Stomach (tissue), 8 donors: ENCODE measurements at regions not wholly inside any gene's neighbourhood (a gene's known extent, or its start where the extent isn't known, plus 50 kb on each side); places are given as distances from the start of the nearest gene placed in this dataset.
"Not testable (repeated sequence)": the region's sequence is repeated elsewhere in the genome, so short reads cannot be mapped to it uniquely, and the experiment has no call there.

Experiments
- DNase-seq, 2 donors: peaks; one replicate each; pipeline versions ENCODE4 v3.0.0 to v3.0.0-alpha.2; 2013 to 2019
- H3K27ac ChIP-seq, 5 donors: fragments of 200-600 bp in 4 of 5; sonication (generic) in 4 of 5; one replicate each; pipeline ENCODE4 v1.5.1; 2013 to 2019; ENCODE audit warnings: mild to moderate bottlenecking in 1 of 5, moderate library complexity in 1 of 5
- H3K27me3 ChIP-seq, 3 donors: fragments of 200-600 bp; sonication (generic); one replicate each; pipeline ENCODE4 v1.5.1; 2017 to 2019; ENCODE audit warnings: mixed run types in 1 of 3
- H3K36me3 ChIP-seq, 4 donors: fragments of 200-600 bp; sonication (generic); 1 replicate in 3 of 4; 2 replicates in 1 of 4; pipeline ENCODE4 v1.5.1; 2016 to 2019
- H3K4me1 ChIP-seq, 4 donors: fragments of 200-600 bp; sonication (generic); one replicate each; pipeline ENCODE4 v1.5.1; 2016 to 2019
- H3K4me3 ChIP-seq, 4 donors: fragments of 200-600 bp; sonication (generic) in 3 of 4; one replicate each; pipeline ENCODE4 v1.5.1; 2016 to 2019; ENCODE audit warnings: mild to moderate bottlenecking in 1 of 4
- H3K9me3 ChIP-seq, 4 donors: fragments of 200-600 bp; sonication (generic); one replicate each; pipeline ENCODE4 v1.5.1; 2016 to 2019
- CTCF ChIP-seq, 7 experiments: fragments of 450-650 bp in 4 of 7; fragments of 200-600 bp in 3 of 7; sonication (generic) in 3 of 7; IDR thresholded peaks; one replicate each; pipeline ENCODE4 v1.5.1; 2016 to 2019; ENCODE audit warnings: antibody characterized with exemption in 7 of 7, control low read depth in 2 of 7, mild to moderate bottlenecking in 1 of 7
- WGBS, 5 donors: extraction: QIAGEN DNeasy Blood & Tissue Kit in 3 of 5; methylation state at CpG; one replicate each; pipeline versions ENCODE4 v1.1.5 to v1.1.7; 2013 to 2018; 5-methylcytosine and 5-hydroxymethylcytosine counted together
- intact Hi-C: fragments of 100-400 bp; cut with DNase I; formaldehyde crosslinking; loops from one replicate; pipeline ENCODE4 v1.15.1; 2023; ENCODE audit warnings: low total_unique reads
- donor health status: healthy with polysubstance abuse.
- donor health status: Bipolar disorder and iron deficiency.
- donor health status: healthy.

GRCh38 chr17:21780919-21781665 lies 88.8 kb downstream of the KCNJ18 start:
- H3K4me1 ChIP-seq, H3K36me3 ChIP-seq, DNase-seq, H3K27ac ChIP-seq, H3K27me3 ChIP-seq, H3K9me3 ChIP-seq, H3K4me3 ChIP-seq, intact Hi-C loops: not testable (repeated sequence)
- 47 to 63% (median 61%) methylated on average over 5 of the region's 5 CpGs for WGBS, 5 donors

DNA sequence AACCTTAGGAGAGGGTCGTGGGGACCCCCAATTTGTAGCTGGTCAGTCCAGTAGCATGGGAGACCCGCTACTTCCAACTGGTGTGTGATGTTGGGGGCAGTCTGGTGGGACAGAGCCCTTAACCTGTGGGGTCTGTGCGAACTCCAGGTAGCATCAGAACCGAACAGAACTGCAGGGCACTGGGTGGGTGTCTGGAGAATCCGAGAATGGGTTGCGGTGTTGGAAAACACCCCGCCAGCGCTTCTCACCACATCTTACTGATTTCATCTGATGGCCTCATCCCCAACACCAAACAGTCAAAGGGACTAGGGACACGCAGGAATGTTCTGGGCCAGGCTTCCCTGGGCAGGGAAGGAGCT lies 89.3 kb downstream of the KCNJ18 start:
- H3K36me3 ChIP-seq, intact Hi-C loops, H3K4me3 ChIP-seq, H3K27me3 ChIP-seq, H3K9me3 ChIP-seq, H3K4me1 ChIP-seq, H3K27ac ChIP-seq, DNase-seq: not testable (repeated sequence)
- 56 to 65% (median 58%) methylated on average over 8 to 9 of the region's 9 CpGs for WGBS, 5 donors

DNA sequence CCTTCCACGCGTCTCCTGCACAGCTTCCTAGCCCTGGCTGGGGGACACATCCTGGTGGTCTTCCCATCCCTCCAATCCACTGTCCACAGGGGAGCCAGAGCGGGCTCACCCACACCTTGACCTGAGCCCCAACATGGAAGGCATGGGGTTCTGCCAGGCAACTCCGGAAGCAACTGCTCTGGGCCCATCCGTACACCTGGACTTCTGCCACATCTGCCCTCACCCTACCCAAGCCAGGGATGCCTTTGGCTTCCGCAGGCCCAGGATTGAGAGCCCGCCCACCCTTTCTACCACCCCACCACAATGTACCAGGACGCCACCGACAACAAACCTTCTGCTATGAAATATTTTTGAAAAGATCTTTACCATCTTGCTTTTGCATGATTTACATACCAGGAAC lies 89.8 kb downstream of the KCNJ18 start:
- H3K27me3 ChIP-seq, H3K27ac ChIP-seq, intact Hi-C loops, DNase-seq, H3K9me3 ChIP-seq, H3K4me1 ChIP-seq, H3K36me3 ChIP-seq, H3K4me3 ChIP-seq: not testable (repeated sequence)
- 76 to 95% (median 89%) methylated on average over 3 to 7 of the region's 9 CpGs; no CpG with 5 or more reads in 1 of the 5 donors for WGBS, 5 donors

- H3K9me3 ChIP-seq, H3K4me3 ChIP-seq, H3K27me3 ChIP-seq, H3K4me1 ChIP-seq, H3K36me3 ChIP-seq, DNase-seq, H3K27ac ChIP-seq, intact Hi-C loops: not testable (repeated sequence)
- WGBS, 5 donors = 73 to 85% (median 76%) methylated on average over 4 to 6 of the region's 6 CpGs
Measured at GRCh38 chr17:21782604-21783003, 90.3 kb downstream of the KCNJ18 start.

DNA sequence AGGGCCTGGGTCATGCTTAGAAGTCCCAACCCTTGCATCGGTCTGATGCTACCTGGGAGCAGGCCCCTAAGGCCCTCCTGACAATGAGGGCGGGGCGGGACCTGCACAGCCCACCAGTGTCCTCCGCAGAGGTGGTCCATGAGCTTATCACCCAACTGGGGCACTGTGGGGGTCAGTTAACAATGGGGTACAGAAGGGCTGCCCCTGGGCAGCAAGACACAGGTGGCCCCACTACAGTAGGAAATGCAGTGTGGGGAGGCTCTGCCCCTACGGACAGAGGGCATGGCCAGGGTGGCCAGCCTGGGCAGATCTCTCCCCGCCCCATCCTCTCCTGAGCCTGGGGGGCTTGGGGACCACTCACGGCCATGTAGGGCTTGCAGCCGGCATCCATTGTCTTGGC lies 90.7 kb downstream of the KCNJ18 start:
- H3K27me3 ChIP-seq, intact Hi-C loops, H3K4me1 ChIP-seq, H3K27ac ChIP-seq, DNase-seq, H3K4me3 ChIP-seq, H3K36me3 ChIP-seq, H3K9me3 ChIP-seq: not testable (repeated sequence)
- WGBS, 5 donors = 60 to 92% (median 81%) methylated on average over 4 to 8 of the region's 8 CpGs

DNA sequence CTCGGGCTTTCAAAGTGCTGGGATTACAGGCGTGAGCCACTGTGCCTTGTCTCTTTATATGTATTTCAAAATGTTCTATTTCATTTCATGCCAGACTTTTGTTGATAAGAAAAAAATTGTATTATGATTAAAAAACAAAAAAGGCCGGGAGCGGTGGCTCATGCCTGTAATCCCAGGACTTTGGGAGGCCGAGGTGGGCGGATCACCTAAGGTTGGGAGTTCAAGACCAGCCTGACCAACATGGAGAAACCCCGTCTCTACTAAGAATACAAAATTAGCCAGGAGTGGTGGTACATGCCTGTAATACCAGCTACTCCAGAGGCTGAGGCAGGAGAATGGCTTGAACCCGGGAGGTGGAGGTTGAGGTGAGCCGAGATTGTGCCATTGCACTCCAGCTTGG lies 121.9 kb downstream of the KCNJ18 start:
- WGBS, 5 donors = 79 to 90% (median 84%) methylated on average over 9 of the region's 9 CpGs
- H3K27me3 ChIP-seq, H3K9me3 ChIP-seq, H3K27ac ChIP-seq, H3K36me3 ChIP-seq, H3K4me3 ChIP-seq, H3K4me1 ChIP-seq, intact Hi-C loops, DNase-seq: not testable (repeated sequence)

GRCh38 chr17:21814776-21815175 lies 122.5 kb downstream of the KCNJ18 start:
- Histone ChIP-seq H3K4me3 (no peak overlapping the region), H3K9me3 (peaks cover 0 to 9% (median 2%) of the 10 kb centered on the region in 4 donors), H3K36me3 (no peaks in the 10 kb centered on the region), H3K27me3 (no peaks in the 10 kb centered on the region), H3K27ac (no peak overlapping the region), H3K4me1 (no peaks in the 10 kb centered on the region)
- TF ChIP-seq CTCF (IDR thresholded peaks at IDR 0.05) = no peak
- intact Hi-C loops = no loop called here
- WGBS, 5 donors = 85 to 90% (median 88%) methylated on average over 9 of the region's 9 CpGs
- DNase-seq = no peak
